Endometrium (tissue), 2 donors: ENCODE measurements at regions not wholly inside any gene's neighbourhood (a gene's known extent, or its start where the extent isn't known, plus 50 kb on each side); places are given as distances from the start of the nearest gene placed in this dataset.
"Not testable (repeated sequence)": the region's sequence is repeated elsewhere in the genome, so short reads cannot be mapped to it uniquely, and the experiment has no call there.

ENCODE experiments used
- FAIRE-seq: peaks from 2 replicates; lab custom pipeline; 2012; peaks lifted over from hg19 to GRCh38; lab: Jason Lieb, UNC
- donor health status: control.
- donor health status: control.

GRCh38 chr9:82895822-82896110 is 167.2 kb downstream of the RASEF start:
- FAIRE-seq: no peak

GRCh38 chr9:82903503-82903902 is 159.4 kb downstream of the RASEF start:
- no peak for FAIRE-seq

GRCh38 chr9:82911996-82912395 is 150.9 kb downstream of the RASEF start:
- no peak for FAIRE-seq

GRCh38 chr9:82912645-82913044 is 150.3 kb downstream of the RASEF start:
- FAIRE-seq: no peak

- not testable (repeated sequence) for FAIRE-seq
Observed at GRCh38 chr9:82916238-82916637, 146.7 kb downstream of the RASEF start.

GRCh38 chr9:82920154-82920553 is 142.8 kb downstream of the RASEF start:
- no peak for FAIRE-seq

- no peak for FAIRE-seq
Observed at GRCh38 chr9:82922686-82923085, 140.3 kb downstream of the RASEF start.

- FAIRE-seq: no peak
Observed at GRCh38 chr9:82923092-82923911, 139.6 kb downstream of the RASEF start.

- no peak for FAIRE-seq
Observed at GRCh38 chr9:82923912-82924605, 138.9 kb downstream of the RASEF start.
